Glomerular visceral epithelial cell (primary cell): ENCODE measurements at regions not wholly inside any gene's neighbourhood (a gene's known extent, or its start where the extent isn't known, plus 50 kb on each side); places are given as distances from the start of the nearest gene placed in this dataset.

Experiments
- DNase-seq: peaks from one replicate; pipeline ENCODE4 v3.0.0-alpha.2; 2016; ENCODE audit errors: extremely low spot score

DNA sequence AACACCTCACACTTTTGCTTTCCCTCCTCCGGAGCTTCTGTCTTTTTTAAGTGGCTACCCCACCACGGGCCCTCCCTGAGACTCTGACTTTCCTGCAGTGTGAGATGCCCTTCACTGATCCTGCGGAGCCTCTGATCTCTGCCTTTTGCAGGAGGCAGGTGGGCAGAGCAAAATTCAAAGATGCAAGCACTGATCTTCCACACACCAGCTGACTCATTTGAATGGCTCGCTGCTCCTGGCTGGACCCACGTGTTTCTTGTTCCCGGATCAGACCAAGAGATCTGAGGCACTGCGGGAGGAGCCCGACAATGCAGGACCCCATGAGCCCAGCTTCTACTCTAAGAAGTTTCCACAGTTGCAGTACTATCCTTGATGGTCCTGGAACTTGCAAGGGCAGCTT lies 1607.9 kb upstream of the TENM3 start:
- peak; percentile 68 for DNase-seq

DNA sequence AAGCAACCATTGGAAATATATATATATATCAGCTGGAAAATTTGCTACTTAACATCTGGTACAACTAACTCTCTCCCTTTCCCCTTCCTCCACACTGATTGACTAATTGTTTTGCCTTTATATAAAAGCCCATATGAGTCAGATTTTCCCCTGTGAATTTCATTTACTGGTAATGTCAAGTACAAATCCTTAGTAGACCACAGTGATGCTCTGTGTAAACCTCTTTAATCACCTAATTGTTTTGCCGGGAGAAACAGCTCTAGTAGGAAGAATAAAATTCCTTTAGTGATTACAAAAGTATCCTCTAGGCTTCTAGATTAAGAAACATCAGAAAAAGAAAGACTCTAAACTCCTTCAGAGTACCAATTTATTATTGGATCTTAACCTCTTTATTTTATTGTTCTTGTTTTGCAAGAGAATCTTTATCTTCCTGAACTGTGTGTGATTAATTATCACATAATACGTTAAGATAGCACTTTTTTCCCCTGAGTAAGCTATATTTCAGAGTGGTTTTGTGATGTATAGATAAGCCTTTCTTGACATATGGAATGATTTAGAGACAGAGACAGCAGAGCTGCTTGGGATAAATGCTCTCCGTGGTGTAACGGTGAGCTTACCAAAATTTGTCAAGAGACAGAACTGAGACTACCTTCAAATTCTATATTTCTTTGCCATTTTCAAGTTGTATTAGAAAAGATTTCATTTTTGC lies 1606.4 kb upstream of the TENM3 start:
- DNase-seq = peak; percentile 23

DNA sequence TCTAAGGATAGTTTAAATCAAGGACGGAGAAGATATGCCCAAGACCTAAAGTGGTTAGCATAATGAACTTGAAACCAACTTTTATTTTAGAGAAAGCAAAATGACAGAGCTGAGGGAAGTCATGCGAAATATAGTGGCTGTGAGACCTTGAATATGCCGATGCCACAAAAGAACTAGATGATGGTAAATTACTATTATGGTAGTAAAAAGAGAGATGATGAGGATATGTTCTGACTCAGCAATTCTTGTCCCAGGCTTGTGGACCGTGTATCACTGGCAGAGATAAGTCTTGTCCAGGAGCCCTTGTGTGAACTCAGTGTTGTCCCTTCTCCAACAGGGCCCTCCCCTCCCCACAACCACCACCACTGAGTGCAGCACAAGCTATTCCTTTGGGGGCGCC lies 1605.6 kb upstream of the TENM3 start:
- DNase-seq = peak; percentile 3

DNA sequence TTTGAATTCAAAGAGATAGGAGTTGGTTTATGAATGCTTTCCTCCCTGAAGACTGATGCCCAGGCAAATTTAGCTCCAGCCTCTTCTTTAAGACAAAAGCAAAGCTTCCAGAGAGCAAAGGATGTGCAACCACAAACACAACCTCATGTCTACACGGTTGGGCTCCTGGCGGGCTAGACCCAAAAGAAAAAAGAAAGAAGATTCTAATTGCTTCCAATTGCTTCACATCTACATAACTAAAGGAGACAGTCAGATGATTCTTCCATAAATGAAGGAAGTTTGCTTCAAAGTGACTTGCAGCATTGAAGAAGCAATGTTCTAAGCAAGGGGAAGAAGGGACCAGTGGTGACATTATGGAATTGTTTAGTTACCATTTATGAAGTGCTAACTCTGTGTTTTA lies 1603.0 kb upstream of the TENM3 start:
- DNase-seq = no peak

DNA sequence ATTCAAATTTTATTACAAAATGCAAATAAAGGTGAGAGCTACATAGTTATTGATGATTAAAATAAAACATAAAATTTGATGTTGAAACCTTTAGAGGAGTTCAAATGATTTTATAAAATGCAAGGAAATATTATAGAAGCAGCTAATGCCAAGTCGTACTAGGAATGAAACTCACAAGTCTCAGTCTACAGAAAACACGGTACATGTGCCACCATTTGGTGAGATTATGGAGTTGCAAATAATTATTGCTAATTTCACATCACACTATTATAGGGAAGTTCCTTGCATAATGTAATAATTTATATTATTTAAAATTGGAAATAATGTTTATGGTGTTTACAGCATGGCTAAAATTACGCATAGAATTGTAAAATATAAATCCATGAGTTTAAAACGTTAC lies 1601.7 kb upstream of the TENM3 start:
- DNase-seq = no peak

DNA sequence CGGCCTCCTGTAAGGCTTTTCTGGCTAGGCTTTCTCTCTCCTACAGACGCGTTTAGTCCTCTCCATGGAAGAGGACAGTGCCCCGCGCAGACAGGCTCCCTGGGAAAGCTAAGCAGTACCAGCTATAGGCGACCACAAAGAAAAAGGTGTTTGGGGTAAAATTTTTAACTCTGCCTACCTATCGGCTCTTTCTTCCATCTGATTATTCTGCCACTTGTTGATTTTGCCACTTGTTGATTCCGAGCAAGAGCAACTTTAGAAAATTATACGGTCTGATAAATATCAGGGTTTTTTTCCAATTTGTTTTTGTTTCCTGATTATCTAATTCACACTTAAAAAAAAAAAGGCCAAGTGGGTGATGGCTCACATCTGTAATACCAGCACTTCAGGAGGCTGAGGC lies 1600.5 kb upstream of the TENM3 start:
- DNase-seq = no peak

DNA sequence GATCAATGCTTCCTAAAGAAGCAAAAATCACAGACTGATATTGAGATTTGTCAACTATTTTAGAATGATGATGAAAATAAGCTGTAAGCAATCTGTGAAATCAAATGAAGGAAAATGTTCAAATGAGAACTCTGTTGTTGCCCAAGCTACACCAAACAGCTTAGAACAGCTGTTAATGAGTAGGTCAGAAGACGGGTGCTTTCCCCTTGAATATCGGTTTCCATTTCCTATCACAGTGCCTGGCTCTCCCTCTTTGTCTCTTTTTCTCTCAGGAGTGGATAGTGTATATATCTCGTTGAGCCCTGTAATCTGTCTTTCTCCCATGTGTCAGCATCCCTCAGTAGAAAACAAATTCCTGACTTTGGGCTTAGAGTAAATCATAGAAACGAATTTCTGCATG lies 1592.9 kb upstream of the TENM3 start:
- DNase-seq = no peak

DNA sequence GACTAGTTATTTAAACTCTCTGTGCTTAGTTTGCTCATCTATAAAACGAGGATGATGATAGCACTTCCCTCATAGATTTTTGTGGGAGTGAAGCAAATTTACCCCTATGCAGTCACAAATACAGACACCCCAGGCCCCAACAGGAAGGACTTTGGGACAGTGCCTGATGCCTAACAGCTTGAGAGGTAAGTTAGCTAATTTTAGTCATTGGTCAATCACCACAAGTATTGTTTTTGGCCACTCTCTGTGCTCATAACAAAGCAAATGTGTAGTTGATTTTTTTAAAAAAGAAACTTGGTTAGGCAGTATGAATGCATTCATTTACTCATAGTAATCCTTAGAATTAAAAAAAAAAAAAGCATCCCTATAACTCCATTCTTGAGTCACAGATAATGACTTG lies 1590.7 kb upstream of the TENM3 start:
- DNase-seq = no peak

DNA sequence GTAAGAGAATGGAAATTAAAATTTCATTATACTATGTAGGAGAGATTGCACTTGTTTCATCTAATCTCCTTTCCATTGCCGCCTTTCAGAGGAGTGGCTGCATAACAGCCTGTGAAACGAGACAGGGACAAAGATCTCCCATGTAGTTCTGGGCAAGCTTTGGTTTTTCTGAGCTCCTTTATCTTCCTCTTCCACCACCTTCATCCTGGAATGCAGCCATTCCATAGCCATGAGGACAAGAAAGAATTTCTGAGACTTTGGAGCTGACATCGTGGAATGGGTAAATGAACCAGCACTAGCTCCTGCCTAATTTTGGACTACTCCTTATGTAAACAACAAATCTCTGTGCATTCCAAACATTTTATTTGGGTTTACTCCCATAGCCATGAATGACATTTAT lies 1587.3 kb upstream of the TENM3 start:
- no peak for DNase-seq

DNA sequence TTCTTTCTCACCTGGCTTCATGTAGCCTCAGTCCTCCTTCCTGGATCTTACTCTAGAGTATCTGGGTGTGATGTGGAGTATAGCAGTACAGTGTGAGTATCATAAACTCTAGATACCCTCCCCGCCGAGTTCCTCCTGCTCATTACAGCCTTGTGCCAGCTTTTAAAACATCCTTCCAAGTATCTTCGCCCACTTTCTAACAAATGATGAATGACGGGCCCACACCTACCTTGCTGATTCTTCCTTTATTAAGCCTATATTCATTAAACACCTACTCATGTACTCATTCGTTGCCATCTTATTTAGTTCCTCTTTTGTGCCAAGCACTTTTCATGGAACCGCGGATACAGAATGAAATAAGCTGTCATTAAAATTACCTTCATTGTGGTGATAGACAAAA lies 1585.3 kb upstream of the TENM3 start:
- no peak for DNase-seq

DNA sequence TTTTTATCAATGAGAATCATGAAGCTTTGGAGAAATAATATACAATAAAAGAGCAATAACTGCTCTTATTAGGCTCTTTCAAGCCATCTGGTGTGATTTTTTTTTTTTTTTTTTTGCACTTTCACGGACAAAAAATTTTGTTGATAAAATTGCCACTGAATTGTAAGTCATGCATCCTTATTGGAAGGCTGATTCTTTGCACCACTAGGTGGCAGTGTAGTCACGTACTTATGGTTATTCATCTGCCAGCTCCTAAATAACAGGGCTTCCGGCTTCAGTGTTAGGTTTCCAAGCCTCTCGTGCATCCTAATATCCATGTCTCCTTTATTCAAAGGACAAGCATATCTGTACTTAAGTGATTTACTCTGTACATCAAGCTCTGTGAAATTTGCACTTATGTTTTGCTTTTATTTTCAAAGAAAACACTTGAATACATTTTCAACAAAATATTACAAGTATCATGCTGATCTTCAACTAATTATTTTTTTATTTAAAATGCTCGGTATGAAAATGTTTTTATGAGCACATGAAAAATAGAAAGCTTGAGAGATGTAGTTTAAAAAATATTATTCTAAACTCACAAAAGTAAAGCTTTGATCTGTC lies 1578.3 kb upstream of the TENM3 start:
- DNase-seq = peak; percentile 86

DNA sequence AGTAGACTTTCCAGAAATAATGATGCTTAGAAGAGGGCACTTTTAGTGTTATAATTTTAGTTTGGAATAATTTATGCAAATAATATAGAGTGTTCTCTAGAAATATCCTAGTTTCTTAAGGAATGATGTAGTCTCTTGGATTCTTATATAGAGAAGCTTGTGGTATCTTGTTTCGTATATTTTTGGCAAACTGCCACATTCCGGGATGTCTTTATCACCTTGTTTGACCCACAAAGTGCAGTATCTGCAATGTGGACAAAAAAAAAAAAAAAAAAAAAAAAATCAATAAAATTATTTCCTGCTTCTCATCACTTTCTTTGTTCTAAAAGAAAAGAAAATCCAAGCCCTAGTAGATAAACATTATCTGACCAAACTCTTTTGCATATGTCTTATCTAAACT lies 1577.7 kb upstream of the TENM3 start:
- peak; percentile 55 for DNase-seq

DNA sequence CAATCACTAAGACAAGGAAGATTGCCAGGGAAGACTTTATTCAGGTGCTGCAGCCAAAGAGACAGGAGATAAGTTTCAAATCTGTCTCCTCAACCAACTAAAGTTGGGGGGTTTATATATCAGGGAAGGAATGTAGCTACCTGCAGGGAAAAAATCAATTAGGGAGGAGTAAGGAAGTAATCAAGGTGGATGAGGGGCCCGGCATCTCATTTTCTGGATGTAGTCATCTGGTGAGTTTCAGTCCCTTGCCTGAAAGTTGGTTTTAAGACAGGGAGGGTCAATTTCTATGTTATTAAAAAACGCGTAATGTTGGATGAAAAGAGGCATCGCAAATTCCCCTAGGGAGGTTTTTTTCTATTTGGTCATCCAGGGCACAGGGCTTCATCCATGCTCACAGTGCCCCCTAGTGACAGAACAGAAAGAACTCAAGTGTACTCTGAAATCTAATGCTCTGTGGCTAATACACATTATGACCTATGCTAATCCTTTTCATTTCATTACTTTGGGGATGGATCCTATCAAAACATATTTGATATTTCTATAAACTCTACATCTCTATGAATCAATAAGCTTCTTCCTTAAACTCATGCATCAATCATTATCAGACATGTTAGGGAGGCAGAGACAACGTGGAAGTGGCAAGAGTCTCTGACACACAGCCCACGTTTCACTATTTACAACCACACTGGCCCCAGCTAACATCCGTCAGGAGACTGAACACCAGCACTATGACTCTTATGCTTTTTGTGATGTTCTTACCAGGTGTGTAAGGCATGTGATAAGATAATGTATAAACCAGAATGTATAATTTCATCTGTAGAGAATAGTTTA lies 1577.0 kb upstream of the TENM3 start:
- DNase-seq = peak; percentile 53

DNA sequence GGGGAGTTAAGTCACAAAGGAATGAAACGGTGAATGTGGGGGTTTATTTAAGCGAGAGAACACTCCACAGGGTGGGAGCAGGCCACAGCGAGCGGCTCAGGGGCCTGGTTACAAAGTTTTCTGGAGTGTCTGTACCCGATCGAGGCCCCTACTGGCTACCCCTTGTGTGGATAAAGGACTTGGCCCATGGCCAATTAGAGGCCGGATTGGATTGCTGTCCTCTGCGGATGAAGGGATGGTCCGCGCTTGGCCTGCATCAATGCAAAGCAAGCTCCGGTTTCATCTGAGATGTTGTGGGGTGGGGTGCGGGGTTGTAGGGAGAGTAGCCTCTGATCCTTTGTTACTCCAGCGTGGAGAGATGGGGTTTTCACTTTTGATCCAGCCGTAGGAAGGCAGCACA lies 1574.5 kb upstream of the TENM3 start:
- DNase-seq = no peak

DNA sequence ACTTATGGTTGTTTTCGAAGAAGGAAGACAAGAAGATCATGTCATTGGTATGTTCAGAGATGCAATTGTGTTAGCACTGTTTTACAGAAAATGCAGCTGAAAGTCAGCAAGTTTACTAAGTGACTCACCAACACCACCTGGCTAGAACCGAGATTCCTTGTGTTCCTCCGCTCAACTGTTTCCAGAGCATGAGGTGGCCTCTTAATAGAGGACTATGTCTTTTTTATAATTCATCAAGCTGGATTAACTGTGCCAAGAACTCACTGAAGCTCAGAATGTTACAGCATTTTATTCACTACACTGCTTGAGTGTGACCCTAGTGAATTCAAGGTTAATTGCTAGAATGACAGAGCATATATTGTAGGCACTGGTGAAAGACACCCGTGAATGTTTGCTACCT lies 1573.5 kb upstream of the TENM3 start:
- peak; percentile 83 for DNase-seq

DNA sequence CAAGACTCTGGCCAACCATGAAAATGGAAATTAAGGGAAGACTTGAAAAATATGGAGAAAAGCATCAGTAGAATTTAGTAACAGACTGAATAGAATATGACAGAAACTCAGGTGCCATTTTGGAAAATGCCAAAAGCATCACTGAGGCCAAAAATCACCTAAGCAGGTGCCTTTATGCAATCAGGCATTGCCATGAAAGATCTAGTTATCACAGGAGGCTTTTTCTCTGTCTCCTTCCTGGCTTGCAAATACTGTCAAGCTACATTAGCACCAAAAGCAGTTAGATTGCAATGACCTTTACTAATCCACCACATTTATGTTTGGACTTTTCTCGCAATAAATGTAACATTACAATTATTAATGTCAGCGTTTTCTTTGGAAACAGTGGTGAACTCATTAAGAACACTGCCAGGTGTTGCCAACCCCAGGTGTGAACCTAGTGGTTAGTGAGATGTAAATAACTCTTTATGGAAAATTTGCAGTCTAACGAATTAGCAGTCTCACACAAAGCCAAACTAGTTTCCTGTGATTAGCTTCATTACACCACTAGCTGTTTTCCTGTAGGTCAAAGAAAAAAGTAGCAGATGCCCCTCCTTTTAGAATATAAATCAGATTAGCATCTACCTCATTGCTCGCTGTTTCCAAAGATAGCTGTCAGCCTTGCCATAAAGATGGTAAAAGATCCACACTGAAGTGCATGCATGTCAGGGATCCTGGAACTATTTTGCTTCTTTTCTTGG lies 1568.4 kb upstream of the TENM3 start:
- DNase-seq = no peak

DNA sequence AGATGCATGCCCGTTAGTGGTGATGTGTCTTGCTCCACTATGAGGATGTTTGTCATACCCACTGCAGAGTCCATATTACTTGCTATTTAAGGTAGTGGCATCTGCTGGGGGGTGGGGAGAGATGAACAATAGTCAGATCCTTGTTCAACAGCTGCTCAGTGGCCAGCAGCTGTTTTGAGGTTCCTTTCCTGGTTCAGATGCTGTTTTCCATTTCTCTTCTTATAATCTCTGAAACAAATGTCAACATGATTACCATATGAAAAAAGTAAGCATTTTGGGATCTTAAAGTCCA lies 1567.9 kb upstream of the TENM3 start:
- DNase-seq = no peak

DNA sequence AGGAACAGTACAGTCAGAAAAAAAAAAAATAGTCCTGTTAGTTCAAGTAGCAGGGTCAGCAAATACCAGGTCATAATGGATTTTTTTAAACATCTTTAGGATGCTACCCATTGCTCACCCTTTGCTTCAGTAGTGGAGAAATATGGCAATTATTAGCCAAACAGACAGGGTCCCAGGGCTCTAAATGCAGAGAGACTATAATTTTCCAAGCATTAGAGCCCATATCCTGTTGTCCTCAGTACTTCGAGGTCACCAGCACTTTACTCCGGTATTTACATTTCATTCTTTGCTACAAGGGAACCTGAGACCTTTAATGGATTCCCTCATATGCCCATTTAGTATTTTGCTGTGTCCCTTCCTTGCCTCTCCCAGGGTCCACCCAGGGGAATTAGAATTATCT lies 1562.9 kb upstream of the TENM3 start:
- no peak for DNase-seq

DNA sequence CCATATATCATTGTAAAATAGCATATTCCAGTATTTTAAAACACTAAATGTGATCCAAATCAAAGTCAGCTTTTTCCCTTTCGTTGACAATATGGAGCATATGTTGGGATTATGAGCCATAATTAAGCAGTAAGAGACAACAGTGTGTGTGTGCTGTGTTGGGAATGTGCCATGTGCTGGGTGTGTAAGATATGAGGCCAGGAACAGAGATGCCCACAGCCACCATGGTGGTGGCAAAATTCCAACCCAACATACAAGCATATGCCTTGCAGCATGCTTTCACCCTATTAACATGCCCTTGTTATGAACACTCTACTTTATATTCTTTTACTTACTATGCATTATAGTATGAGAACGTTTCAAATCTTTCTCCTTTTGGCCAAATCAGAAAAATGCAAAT lies 1560.4 kb upstream of the TENM3 start:
- DNase-seq = no peak

DNA sequence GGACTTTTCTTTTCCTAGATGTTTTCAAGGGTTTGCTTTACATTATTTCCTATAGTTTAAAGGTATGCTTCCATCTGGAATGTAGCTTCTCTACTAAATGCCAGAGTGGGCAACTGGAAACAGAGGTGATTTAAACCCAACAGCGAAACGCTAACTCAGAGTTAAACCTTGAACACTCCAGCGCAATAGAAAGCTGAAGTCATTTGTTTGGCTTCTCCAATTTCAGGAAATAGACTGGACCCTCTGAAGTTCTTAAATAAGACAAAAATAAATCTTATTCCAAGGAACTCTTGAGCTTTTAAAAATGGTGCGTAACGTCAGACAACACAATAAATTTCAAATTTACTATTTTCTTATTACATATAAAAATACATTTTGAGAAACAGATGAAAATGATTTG lies 1560.0 kb upstream of the TENM3 start:
- no peak for DNase-seq

DNA sequence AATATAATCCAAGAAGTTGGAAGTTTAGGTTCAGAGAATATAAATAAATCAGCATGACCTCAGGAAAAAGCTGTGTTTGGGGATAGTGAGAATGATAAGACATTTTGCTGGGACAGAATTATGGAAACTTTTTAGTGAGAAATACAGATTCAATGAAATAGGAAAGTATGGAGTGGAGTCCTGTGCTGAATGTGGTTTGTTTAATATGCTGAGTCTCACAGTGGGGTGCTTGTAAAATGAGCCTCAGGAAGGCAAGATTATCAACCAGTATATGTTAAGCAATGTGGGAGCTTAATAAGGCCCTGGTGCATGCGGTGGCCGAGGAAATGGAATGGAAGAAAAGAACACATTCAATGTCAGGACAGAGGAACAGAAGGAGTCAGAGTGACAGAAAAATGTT lies 1554.7 kb upstream of the TENM3 start:
- no peak for DNase-seq

DNA sequence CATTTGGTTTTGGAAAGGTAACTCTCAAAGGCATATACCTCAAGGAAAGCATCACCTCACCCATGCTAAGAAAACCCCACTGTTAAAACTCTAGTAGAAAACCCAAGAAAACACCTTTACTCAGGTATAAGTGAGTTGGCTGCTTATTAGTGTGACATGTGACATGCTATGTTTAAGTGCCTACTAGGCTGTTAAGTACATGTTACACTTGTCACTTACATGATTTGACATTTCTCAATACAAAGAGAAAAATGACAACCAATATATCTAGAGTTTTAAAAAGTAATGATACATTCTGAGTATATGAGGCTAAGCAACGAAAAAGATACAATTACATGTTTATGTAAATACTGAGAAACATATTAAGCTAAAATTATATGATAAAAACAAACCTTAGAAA lies 1548.3 kb upstream of the TENM3 start:
- DNase-seq = no peak

DNA sequence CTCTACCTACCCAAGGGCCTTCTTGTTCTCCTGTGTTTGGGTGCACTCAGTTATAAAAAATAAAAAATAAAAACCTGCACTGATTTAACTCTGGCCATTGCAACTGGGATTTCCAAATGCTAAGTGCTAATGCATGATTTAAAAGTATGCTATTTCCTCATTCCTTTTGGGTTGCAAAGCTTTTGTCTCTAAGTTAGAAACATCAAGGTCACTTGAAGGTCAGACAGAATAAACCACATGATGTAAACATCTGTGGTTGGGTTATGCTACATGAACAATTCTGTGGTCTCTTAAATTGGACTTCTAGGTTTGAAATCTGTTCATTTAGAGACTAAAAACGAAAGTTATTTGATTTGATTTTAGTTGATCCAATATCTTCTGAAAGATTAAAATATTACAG lies 1547.4 kb upstream of the TENM3 start:
- peak; percentile 87 for DNase-seq
